K562 (cell line): ENCODE measurements at regions not wholly inside any gene's neighbourhood (a gene's known extent, or its start where the extent isn't known, plus 50 kb on each side); places are given as distances from the start of the nearest gene placed in this dataset.

ENCODE experiments used
- ZNF23 ChIP-seq: fragments of 250-450 bp; sonication (Bioruptor Pico); IDR thresholded peaks from 2 replicates; pipeline ENCODE4 v1.4.0; 2020; ENCODE audit warnings: mild to moderate bottlenecking
- TF ChIP-seq, protein P1 (sequence below): fragments of 450-650 bp; IDR thresholded peaks from 2 replicates; pipeline ENCODE4 v1.6.1; 2016; ENCODE audit warnings: mild to moderate bottlenecking, moderate library complexity

DNA sequence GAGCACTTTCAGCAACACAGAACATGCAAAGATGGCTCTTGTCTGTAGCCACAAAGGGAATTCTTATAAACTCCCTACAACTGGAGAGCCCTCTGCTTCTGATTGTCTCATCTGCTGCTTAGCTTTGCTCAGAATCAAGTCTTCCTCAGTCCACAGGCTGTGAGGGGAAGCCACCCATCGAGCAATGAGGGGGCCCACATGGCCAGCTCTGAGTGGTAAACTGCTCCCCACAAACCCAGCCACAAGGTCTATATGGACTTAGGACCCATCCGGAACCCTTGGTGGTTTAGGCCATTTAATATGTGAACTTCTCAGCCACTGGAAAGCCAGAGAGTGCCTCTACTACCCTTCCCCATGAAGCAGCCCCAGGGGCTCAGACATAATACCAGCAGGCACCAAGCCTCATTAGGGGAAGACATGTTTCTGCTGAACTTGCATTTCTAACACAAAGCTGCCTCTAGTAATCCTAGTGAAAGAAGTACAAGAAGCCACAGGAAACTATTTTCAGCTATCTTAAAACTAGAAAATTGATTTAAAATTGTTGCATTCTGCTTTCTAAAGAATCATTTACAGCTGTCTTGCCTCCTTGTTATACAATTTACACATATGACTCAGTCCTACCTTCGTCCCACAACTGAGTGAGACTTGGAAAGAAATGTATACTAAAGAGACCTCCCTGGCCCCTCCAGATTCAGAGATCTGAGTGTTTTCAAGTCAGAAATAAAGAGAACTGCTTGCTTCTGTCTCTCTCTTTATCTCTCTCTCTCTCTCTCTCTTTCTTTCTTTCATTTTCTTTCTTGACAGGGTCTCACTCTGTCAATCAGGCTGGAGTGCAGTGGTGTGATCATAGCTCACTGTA is 90.2 kb downstream of the ESM1 start (continued):
- TF ChIP-seq, protein P1, sequence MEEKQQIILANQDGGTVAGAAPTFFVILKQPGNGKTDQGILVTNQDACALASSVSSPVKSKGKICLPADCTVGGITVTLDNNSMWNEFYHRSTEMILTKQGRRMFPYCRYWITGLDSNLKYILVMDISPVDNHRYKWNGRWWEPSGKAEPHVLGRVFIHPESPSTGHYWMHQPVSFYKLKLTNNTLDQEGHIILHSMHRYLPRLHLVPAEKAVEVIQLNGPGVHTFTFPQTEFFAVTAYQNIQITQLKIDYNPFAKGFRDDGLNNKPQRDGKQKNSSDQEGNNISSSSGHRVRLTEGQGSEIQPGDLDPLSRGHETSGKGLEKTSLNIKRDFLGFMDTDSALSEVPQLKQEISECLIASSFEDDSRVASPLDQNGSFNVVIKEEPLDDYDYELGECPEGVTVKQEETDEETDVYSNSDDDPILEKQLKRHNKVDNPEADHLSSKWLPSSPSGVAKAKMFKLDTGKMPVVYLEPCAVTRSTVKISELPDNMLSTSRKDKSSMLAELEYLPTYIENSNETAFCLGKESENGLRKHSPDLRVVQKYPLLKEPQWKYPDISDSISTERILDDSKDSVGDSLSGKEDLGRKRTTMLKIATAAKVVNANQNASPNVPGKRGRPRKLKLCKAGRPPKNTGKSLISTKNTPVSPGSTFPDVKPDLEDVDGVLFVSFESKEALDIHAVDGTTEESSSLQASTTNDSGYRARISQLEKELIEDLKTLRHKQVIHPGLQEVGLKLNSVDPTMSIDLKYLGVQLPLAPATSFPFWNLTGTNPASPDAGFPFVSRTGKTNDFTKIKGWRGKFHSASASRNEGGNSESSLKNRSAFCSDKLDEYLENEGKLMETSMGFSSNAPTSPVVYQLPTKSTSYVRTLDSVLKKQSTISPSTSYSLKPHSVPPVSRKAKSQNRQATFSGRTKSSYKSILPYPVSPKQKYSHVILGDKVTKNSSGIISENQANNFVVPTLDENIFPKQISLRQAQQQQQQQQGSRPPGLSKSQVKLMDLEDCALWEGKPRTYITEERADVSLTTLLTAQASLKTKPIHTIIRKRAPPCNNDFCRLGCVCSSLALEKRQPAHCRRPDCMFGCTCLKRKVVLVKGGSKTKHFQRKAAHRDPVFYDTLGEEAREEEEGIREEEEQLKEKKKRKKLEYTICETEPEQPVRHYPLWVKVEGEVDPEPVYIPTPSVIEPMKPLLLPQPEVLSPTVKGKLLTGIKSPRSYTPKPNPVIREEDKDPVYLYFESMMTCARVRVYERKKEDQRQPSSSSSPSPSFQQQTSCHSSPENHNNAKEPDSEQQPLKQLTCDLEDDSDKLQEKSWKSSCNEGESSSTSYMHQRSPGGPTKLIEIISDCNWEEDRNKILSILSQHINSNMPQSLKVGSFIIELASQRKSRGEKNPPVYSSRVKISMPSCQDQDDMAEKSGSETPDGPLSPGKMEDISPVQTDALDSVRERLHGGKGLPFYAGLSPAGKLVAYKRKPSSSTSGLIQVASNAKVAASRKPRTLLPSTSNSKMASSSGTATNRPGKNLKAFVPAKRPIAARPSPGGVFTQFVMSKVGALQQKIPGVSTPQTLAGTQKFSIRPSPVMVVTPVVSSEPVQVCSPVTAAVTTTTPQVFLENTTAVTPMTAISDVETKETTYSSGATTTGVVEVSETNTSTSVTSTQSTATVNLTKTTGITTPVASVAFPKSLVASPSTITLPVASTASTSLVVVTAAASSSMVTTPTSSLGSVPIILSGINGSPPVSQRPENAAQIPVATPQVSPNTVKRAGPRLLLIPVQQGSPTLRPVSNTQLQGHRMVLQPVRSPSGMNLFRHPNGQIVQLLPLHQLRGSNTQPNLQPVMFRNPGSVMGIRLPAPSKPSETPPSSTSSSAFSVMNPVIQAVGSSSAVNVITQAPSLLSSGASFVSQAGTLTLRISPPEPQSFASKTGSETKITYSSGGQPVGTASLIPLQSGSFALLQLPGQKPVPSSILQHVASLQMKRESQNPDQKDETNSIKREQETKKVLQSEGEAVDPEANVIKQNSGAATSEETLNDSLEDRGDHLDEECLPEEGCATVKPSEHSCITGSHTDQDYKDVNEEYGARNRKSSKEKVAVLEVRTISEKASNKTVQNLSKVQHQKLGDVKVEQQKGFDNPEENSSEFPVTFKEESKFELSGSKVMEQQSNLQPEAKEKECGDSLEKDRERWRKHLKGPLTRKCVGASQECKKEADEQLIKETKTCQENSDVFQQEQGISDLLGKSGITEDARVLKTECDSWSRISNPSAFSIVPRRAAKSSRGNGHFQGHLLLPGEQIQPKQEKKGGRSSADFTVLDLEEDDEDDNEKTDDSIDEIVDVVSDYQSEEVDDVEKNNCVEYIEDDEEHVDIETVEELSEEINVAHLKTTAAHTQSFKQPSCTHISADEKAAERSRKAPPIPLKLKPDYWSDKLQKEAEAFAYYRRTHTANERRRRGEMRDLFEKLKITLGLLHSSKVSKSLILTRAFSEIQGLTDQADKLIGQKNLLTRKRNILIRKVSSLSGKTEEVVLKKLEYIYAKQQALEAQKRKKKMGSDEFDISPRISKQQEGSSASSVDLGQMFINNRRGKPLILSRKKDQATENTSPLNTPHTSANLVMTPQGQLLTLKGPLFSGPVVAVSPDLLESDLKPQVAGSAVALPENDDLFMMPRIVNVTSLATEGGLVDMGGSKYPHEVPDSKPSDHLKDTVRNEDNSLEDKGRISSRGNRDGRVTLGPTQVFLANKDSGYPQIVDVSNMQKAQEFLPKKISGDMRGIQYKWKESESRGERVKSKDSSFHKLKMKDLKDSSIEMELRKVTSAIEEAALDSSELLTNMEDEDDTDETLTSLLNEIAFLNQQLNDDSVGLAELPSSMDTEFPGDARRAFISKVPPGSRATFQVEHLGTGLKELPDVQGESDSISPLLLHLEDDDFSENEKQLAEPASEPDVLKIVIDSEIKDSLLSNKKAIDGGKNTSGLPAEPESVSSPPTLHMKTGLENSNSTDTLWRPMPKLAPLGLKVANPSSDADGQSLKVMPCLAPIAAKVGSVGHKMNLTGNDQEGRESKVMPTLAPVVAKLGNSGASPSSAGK, result no peak
- no peak for TF ChIP-seq ZNF23 (CRISPR knock-in tag)
